Ovary (tissue), 3 donors: ENCODE measurements at regions not wholly inside any gene's neighbourhood (a gene's known extent, or its start where the extent isn't known, plus 50 kb on each side); places are given as distances from the start of the nearest gene placed in this dataset.

Experiments used
- POLR2A ChIP-seq: fragments of 450-650 bp; IDR thresholded peaks from one replicate; pipeline ENCODE4 v1.6.1; 2017; ENCODE audit warnings: antibody characterized with exemption, mild to moderate bottlenecking, moderate library complexity
- TF ChIP-seq, protein P1 (sequence below), 3 donors: fragments of 450-650 bp in 2 of 3; fragments of 200-600 bp in 1 of 3; IDR thresholded peaks; one replicate each; pipeline versions ENCODE4 v1.5.1 to v1.8.0; 2016 to 2022; ENCODE audit warnings: antibody characterized with exemption in 3 of 3, mild to moderate bottlenecking in 1 of 3
- donor health status: DM: no; HTN: no; CAD: no.

DNA sequence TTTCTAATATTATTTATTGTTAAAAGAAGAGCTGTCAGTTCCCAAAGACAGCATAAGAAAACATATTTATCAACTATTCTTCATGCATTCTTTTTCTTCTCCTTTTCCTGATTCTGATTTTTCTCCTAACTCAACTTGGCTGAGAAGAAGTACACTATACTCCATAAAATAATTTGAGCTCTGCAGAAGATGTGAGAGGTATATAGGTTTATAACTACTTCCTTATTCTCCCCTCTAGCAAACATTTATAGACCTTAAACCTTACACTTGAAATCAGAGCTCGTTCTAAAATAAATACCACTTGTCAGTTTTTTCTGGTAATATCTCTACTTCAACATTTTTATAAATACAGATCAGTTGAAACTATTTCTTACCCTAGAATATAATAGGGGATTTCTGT lies 724.8 kb upstream of the GRAMD2B start:
- TF ChIP-seq POLR2A, result no peak
- TF ChIP-seq, protein P1, sequence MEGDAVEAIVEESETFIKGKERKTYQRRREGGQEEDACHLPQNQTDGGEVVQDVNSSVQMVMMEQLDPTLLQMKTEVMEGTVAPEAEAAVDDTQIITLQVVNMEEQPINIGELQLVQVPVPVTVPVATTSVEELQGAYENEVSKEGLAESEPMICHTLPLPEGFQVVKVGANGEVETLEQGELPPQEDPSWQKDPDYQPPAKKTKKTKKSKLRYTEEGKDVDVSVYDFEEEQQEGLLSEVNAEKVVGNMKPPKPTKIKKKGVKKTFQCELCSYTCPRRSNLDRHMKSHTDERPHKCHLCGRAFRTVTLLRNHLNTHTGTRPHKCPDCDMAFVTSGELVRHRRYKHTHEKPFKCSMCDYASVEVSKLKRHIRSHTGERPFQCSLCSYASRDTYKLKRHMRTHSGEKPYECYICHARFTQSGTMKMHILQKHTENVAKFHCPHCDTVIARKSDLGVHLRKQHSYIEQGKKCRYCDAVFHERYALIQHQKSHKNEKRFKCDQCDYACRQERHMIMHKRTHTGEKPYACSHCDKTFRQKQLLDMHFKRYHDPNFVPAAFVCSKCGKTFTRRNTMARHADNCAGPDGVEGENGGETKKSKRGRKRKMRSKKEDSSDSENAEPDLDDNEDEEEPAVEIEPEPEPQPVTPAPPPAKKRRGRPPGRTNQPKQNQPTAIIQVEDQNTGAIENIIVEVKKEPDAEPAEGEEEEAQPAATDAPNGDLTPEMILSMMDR (IDR thresholded peaks at IDR 0.05), result no peak
